ENCODE measurements at regions not wholly inside any gene's neighbourhood (a gene's known extent, or its start where the extent isn't known, plus 50 kb on each side); places are given as distances from the start of the nearest gene placed in this dataset.
"Not testable (repeated sequence)": the region's sequence is repeated elsewhere in the genome, so short reads cannot be mapped to it uniquely, and the experiment has no call there.

- Histone ChIP-seq H4K20me1 (replicated peaks; ENCODE audit: control insufficient read depth, extremely low read depth, insufficient read depth, low read length) (no peaks in the 10 kb centered on the region), H3K4me1 (ENCODE audit: control insufficient read depth, extremely low read depth, insufficient read depth, low read length) (no peaks in the 10 kb centered on the region), H3K79me2 (ENCODE audit: control insufficient read depth, insufficient read depth, low read length) (no peaks in the 10 kb centered on the region), H3K4me3 (replicated peaks in 1 of 3; ENCODE audit: insufficient read depth in 1 of 3, low read depth in 1 of 3, low read length in 3 of 3) (no peak overlapping the region), H3K9ac (replicated peaks; ENCODE audit: extremely low read depth, insufficient read depth, low read length) (no peak overlapping the region), H3K27me3 (ENCODE audit: control insufficient read depth in 2 of 2, insufficient read depth in 2 of 2, low read length in 2 of 2) (no peaks in the 10 kb centered on the region), H3K36me3 (ENCODE audit: control insufficient read depth in 2 of 2, extremely low read depth in 1 of 2, insufficient read depth in 2 of 2, low read length in 2 of 2) (no peaks in the 10 kb centered on the region), H3K9me1 (replicated peaks; ENCODE audit: control insufficient read depth, extremely low read depth, insufficient read depth, low read length) (no peaks in the 10 kb centered on the region), H2AFZ (ENCODE audit: low read depth, low read length) (no peak overlapping the region), H3K4me2 (ENCODE audit: insufficient read depth, low read length) (no peak overlapping the region), H3K9me3 (replicated peaks; ENCODE audit: control insufficient read depth, insufficient read depth, low read length) (no peaks in the 10 kb centered on the region), H3K27ac (ENCODE audit: insufficient read depth, low read depth, low read length) (no peak overlapping the region)
- BruUV-seq (replicated peaks): no TSS peak
- intact Hi-C loops (cut with micrococcal nuclease) (no loop called here), dilution Hi-C loops (cut with MboI; ENCODE audit: extremely low pct_ligation_motif_present, low sequenced_read_pairs) (no loop called here)
- FAIRE-seq (no peak), DNase-seq (ENCODE audit: low read depth, low spot score) (no peak)
- no peak for TF ChIP-seq CTCF (IDR thresholded peaks at IDR 0.05; ENCODE audit: extremely low read depth in 1 of 2, insufficient read depth in 1 of 2, low read depth in 1 of 2, low read length in 2 of 2)
- TF ChIP-seq POLR2A (IDR thresholded peaks at IDR 0.05; ENCODE audit: low read depth, low read length): no peak
- TF ChIP-seq FOS (IDR thresholded peaks at IDR 0.05; ENCODE audit: borderline replicate concordance, insufficient read depth, low read length): no peak
- no peak for TF ChIP-seq JUN (IDR thresholded peaks at IDR 0.05; ENCODE audit: borderline replicate concordance, insufficient read depth, insufficient read length, low read depth)
- no peak for TF ChIP-seq GATA2 (IDR thresholded peaks at IDR 0.05; ENCODE audit: insufficient read depth, insufficient read length, low read depth, low read length)
- TF ChIP-seq MAX (IDR thresholded peaks at IDR 0.05; ENCODE audit: insufficient read depth, insufficient read length): no peak
- TF ChIP-seq POLR2AphosphoS5 (IDR thresholded peaks at IDR 0.05; ENCODE audit: insufficient read depth, low read depth, low read length): no peak
- ChIA-PET POLR2A (no interaction called here), CTCF (no interaction called here)
These were observed 98.0 kb downstream of the DLL1 start for GRCh38 chr6:170192905-170193304.

GRCh38 chr6:170192101-170192500 lies 98.8 kb downstream of the DLL1 start:
- H3K9me3 ChIP-seq (replicated peaks; ENCODE audit: control insufficient read depth, insufficient read depth, low read length); POLR2A ChIA-PET; H3K4me2 ChIP-seq (ENCODE audit: insufficient read depth, low read length); H3K4me3 ChIP-seq (replicated peaks in 1 of 3; ENCODE audit: insufficient read depth in 1 of 3, low read depth in 1 of 3, low read length in 3 of 3); H3K79me2 ChIP-seq (ENCODE audit: control insufficient read depth, insufficient read depth, low read length); CTCF ChIA-PET; H3K9me1 ChIP-seq (replicated peaks; ENCODE audit: control insufficient read depth, extremely low read depth, insufficient read depth, low read length); H3K27me3 ChIP-seq (ENCODE audit: control insufficient read depth in 2 of 2, insufficient read depth in 2 of 2, low read length in 2 of 2); H4K20me1 ChIP-seq (replicated peaks; ENCODE audit: control insufficient read depth, extremely low read depth, insufficient read depth, low read length); H3K4me1 ChIP-seq (ENCODE audit: control insufficient read depth, extremely low read depth, insufficient read depth, low read length); H2AFZ ChIP-seq (ENCODE audit: low read depth, low read length); H3K27ac ChIP-seq (ENCODE audit: insufficient read depth, low read depth, low read length); BruUV-seq (replicated peaks); H3K36me3 ChIP-seq (ENCODE audit: control insufficient read depth in 2 of 2, extremely low read depth in 1 of 2, insufficient read depth in 2 of 2, low read length in 2 of 2); dilution Hi-C loops (cut with MboI; ENCODE audit: extremely low pct_ligation_motif_present, low sequenced_read_pairs); H3K9ac ChIP-seq (replicated peaks; ENCODE audit: extremely low read depth, insufficient read depth, low read length); FAIRE-seq; DNase-seq (ENCODE audit: low read depth, low spot score); intact Hi-C loops (cut with micrococcal nuclease): not testable (repeated sequence)
